B cell (primary cell): ENCODE measurements at regions not wholly inside any gene's neighbourhood (a gene's known extent, or its start where the extent isn't known, plus 50 kb on each side); places are given as distances from the start of the nearest gene placed in this dataset.

ENCODE experiments used
- ATAC-seq: fragments of 200-7000 bp; cut with Tn5 transposase; one replicate; pipeline ENCODE4 v1.10.0; 2021; ENCODE audit warnings: low read depth, mild to moderate bottlenecking, moderate number of reproducible peaks, moderate library complexity
- CTCF ChIA-PET: fragments of 350-600 bp; sonication (Branson Sonifier 250); formaldehyde crosslinking; loops from one replicate; lab custom pipeline; 2021; ENCODE audit warnings: antibody characterized with exemption, inconsistent platforms; lab: Charles Lee
- POLR2A ChIA-PET: fragments of 350-600 bp; sonication (Branson Sonifier 250); formaldehyde crosslinking; loops from one replicate; lab custom pipeline; 2021; ENCODE audit warnings: antibody characterized with exemption; lab: Charles Lee
- DNase-seq: peaks from one replicate; pipeline ENCODE4 v3.0.0; 2013
- H2AFZ ChIP-seq: 2 replicates; pipeline ENCODE4 v1.6.1; 2012; ENCODE audit warnings: mild to moderate bottlenecking, low read depth, low read length; ENCODE audit not compliant: insufficient read depth, poor library complexity, severe bottlenecking
- H3K27ac ChIP-seq, 2 donors: 1 replicate in 1 of 2; 2 replicates in 1 of 2; pipeline ENCODE4 v1.5.1; 2012 to 2013; ENCODE audit warnings: low read length in 2 of 2, mild to moderate bottlenecking in 2 of 2, moderate library complexity in 1 of 2
- H3K27me3 ChIP-seq, 4 experiments: fragments of 200-600 bp in 1 of 4; sonication (generic) in 1 of 4; replicated peaks in 1 of 4; 1 replicate in 2 of 4; 2 replicates in 2 of 4; pipeline versions ENCODE4 v1.6.1 to v1.7.0; 2013 to 2016; ENCODE audit warnings: low read length in 3 of 4, mild to moderate bottlenecking in 2 of 4, mixed read lengths in 1 of 4, moderate library complexity in 1 of 4; ENCODE audit not compliant: insufficient read depth in 4 of 4, control insufficient read depth in 3 of 4; ENCODE audit errors: control extremely low read depth in 1 of 4
- H3K36me3 ChIP-seq, 2 experiments: replicated peaks in 1 of 2; 1 replicate in 1 of 2; 2 replicates in 1 of 2; pipeline versions ENCODE4 v1.6.1 to v1.7.1; 2013; ENCODE audit warnings: low read length in 1 of 2; ENCODE audit not compliant: insufficient read depth in 2 of 2, control insufficient read depth in 1 of 2; ENCODE audit errors: control extremely low read depth in 1 of 2, extremely low read depth in 1 of 2
- H3K4me1 ChIP-seq, 2 donors: fragments of 200-600 bp in 1 of 2; sonication (generic) in 1 of 2; 1 replicate in 1 of 2; 2 replicates in 1 of 2; pipeline versions ENCODE4 v1.5.1 to v1.6.1; 2013 to 2017; ENCODE audit warnings: low read length in 2 of 2; ENCODE audit not compliant: control insufficient read depth in 2 of 2, insufficient read depth in 2 of 2
- H3K4me2 ChIP-seq: replicated peaks from 2 replicates; pipeline ENCODE3; 2012; ENCODE audit warnings: mild to moderate bottlenecking, low read depth, low read length; ENCODE audit not compliant: poor library complexity, severe bottlenecking
- H3K4me3 ChIP-seq, 5 experiments: fragments of 200-600 bp in 1 of 5; sonication (generic) in 1 of 5; 1 replicate in 3 of 5; 2 replicates in 2 of 5; pipeline versions ENCODE4 v1.5.1 to v1.7.0; 2011 to 2016; ENCODE audit warnings: low read length in 4 of 5, mild to moderate bottlenecking in 4 of 5, low read depth in 2 of 5, control low read depth in 1 of 5, moderate library complexity in 1 of 5; ENCODE audit not compliant: insufficient read depth in 1 of 5; ENCODE audit errors: control extremely low read depth in 1 of 5, extremely low read depth in 1 of 5
- H3K79me2 ChIP-seq: fragments of 200-600 bp; sonication (generic); one replicate; pipeline ENCODE4 v1.6.0; 2016; ENCODE audit warnings: low read length; ENCODE audit not compliant: control insufficient read depth, insufficient read depth
- H3K9ac ChIP-seq: fragments of 200-600 bp; sonication (generic); 2 replicates; pipeline ENCODE4 v1.6.1; 2017; ENCODE audit warnings: mild to moderate bottlenecking, low read length, moderate library complexity
- H3K9me3 ChIP-seq, 3 donors: one replicate each; pipeline versions ENCODE4 v1.6.1 to v1.7.1; 2013; ENCODE audit warnings: low read length in 2 of 3; ENCODE audit not compliant: control insufficient read depth in 2 of 3, insufficient read depth in 1 of 3; ENCODE audit errors: control extremely low read depth in 1 of 3
- H4K20me1 ChIP-seq: 2 replicates; pipeline ENCODE4 v1.6.0; 2012; ENCODE audit warnings: mild to moderate bottlenecking, low read length; ENCODE audit not compliant: insufficient read depth, control insufficient read depth, poor library complexity, severe bottlenecking
- H3K27ac Mint-ChIP-seq: one replicate; pipeline ENCODE4 v1.8.0; 2021; ENCODE audit warnings: mixed read lengths
- H3K27me3 Mint-ChIP-seq: one replicate; pipeline ENCODE4 v1.8.0; 2021; ENCODE audit warnings: mixed read lengths
- H3K4me1 Mint-ChIP-seq: one replicate; pipeline ENCODE4 v1.8.0; 2021; ENCODE audit warnings: mixed read lengths
- H3K4me3 Mint-ChIP-seq: one replicate; pipeline ENCODE4 v1.8.0; 2021; ENCODE audit warnings: mixed read lengths
- H3K9me3 Mint-ChIP-seq: one replicate; pipeline ENCODE4 v1.8.0; 2022; ENCODE audit warnings: mixed read lengths; ENCODE audit not compliant: insufficient read depth
- EZH2 ChIP-seq: IDR thresholded peaks from 2 replicates; pipeline ENCODE4 v1.6.1; 2012; ENCODE audit warnings: borderline replicate concordance, low read depth, mild to moderate bottlenecking, moderate library complexity, low read length; ENCODE audit not compliant: insufficient read depth, poor library complexity, severe bottlenecking
- WGBS: methylation state at CpG from one replicate; pipeline ENCODE4 v1.1.5; 2013; ENCODE audit warnings: missing lambda C conversion rate; ENCODE audit not compliant: insufficient coverage; 5-methylcytosine and 5-hydroxymethylcytosine counted together
- intact Hi-C: fragments of 100-400 bp; cut with micrococcal nuclease; formaldehyde crosslinking; loops from one replicate; pipeline ENCODE4 v1.10.0; 2022
- TF ChIP-seq, protein P1 (sequence below): fragments of 200-600 bp; IDR thresholded peaks from one replicate; pipeline ENCODE4 v1.8.0; 2022; ENCODE audit warnings: antibody characterized with exemption, mild to moderate bottlenecking

DNA sequence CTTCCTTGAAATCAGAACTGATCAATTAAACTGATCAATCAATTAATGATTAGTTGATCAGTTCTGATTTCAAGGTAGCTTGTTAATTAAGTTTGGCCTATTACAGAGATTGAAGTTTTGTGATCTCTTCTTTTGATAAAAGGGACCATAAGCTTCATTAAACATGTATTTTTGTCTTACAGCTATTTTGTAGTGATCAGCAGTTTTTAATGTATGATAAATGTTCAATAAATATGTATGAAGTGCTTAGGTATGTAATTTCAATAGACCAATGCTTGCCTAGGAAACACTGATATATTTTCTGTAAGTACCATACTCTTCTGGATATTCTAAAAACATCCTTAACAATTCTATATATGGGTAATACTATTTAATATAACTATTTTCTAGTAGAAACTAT is 569.6 kb downstream of the BRINP3 start:
- no peak for ATAC-seq
- Histone ChIP-seq H2AFZ (no peak overlapping the region), H3K36me3 (no peaks in the 10 kb centered on the region), H3K79me2 (no peaks in the 10 kb centered on the region), H4K20me1 (no peaks in the 10 kb centered on the region), H3K4me2 (no peak overlapping the region), H3K27ac (no peak overlapping the region), H3K27me3 (no peaks in the 10 kb centered on the region), H3K9ac (no peak overlapping the region), H3K9me3 (no peaks in the 10 kb centered on the region), H3K4me3 (no peak overlapping the region), H3K4me1 (no peaks in the 10 kb centered on the region)
- no peaks in the 10 kb centered on the region for H3K27me3 Mint-ChIP-seq
- no peak overlapping the region for H3K27ac Mint-ChIP-seq
- ChIA-PET CTCF (no interaction called here), POLR2A (no interaction called here)
- no peak overlapping the region for H3K4me3 Mint-ChIP-seq
- peaks cover 4% of the 10 kb centered on the region for H3K9me3 Mint-ChIP-seq
- intact Hi-C loops, result no loop called here
- no peaks in the 10 kb centered on the region for H3K4me1 Mint-ChIP-seq
- no peak for TF ChIP-seq EZH2
- TF ChIP-seq, protein P1, sequence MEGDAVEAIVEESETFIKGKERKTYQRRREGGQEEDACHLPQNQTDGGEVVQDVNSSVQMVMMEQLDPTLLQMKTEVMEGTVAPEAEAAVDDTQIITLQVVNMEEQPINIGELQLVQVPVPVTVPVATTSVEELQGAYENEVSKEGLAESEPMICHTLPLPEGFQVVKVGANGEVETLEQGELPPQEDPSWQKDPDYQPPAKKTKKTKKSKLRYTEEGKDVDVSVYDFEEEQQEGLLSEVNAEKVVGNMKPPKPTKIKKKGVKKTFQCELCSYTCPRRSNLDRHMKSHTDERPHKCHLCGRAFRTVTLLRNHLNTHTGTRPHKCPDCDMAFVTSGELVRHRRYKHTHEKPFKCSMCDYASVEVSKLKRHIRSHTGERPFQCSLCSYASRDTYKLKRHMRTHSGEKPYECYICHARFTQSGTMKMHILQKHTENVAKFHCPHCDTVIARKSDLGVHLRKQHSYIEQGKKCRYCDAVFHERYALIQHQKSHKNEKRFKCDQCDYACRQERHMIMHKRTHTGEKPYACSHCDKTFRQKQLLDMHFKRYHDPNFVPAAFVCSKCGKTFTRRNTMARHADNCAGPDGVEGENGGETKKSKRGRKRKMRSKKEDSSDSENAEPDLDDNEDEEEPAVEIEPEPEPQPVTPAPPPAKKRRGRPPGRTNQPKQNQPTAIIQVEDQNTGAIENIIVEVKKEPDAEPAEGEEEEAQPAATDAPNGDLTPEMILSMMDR, result no peak
- no peak for DNase-seq

DNA sequence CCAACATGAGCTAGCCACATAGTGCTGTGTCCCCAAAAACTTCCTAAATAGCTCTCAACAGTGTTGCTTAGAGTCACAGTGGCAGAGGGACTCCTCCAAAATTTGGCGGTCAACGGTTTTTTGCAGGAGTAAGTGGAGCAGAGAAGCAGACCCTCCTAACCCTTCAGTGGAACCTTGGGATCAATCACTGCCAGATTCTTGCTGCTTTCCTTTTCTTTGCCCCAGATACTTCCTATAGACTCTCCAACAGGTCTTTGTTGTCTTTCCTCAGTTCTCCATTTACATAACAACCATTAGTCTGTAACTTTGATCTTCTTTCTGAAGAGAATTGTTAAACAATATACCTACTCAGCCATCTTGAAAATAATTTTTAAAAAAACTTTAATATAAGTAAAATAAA is 556.1 kb downstream of the BRINP3 start:
- H3K27me3 Mint-ChIP-seq, result no peaks in the 10 kb centered on the region
- POLR2A ChIA-PET, result no interaction called here
- 100% methylated on average over 2 of the region's 2 CpGs for WGBS
- H4K20me1 ChIP-seq, result no peaks in the 10 kb centered on the region
- no peak overlapping the region for H3K27ac ChIP-seq
- no peak overlapping the region for H3K9ac ChIP-seq
- no peaks in the 10 kb centered on the region for H3K4me1 Mint-ChIP-seq
- no peak for TF ChIP-seq EZH2
- TF ChIP-seq, protein P1, result no peak
- peaks cover 21% of the 10 kb centered on the region for H3K9me3 Mint-ChIP-seq
- H3K27me3 ChIP-seq, result no peaks in the 10 kb centered on the region
- H3K4me2 ChIP-seq, result no peak overlapping the region
- H3K4me1 ChIP-seq, result no peaks in the 10 kb centered on the region
- no peak overlapping the region for H2AFZ ChIP-seq
- DNase-seq, result no peak
- CTCF ChIA-PET, result no interaction called here
- no peak overlapping the region for H3K4me3 ChIP-seq
- no peak for ATAC-seq
- no peaks in the 10 kb centered on the region for H3K36me3 ChIP-seq
- peaks cover 0 to 3% (median 1%) of the 10 kb centered on the region in 3 donors for H3K9me3 ChIP-seq
- H3K79me2 ChIP-seq, result no peaks in the 10 kb centered on the region
- intact Hi-C loops, result no loop called here
- H3K4me3 Mint-ChIP-seq, result no peak overlapping the region
- H3K27ac Mint-ChIP-seq, result no peak overlapping the region
